Activated gamma-delta T cell treated with Interleukin-2 at 50 U/mL for 16 hours (primary cell): ENCODE measurements at regions not wholly inside any gene's neighbourhood (a gene's known extent, or its start where the extent isn't known, plus 50 kb on each side); places are given as distances from the start of the nearest gene placed in this dataset.

Source experiments
- DNase-seq: peaks from one replicate; pipeline ENCODE4 v3.0.0-alpha.2; 2020

DNA sequence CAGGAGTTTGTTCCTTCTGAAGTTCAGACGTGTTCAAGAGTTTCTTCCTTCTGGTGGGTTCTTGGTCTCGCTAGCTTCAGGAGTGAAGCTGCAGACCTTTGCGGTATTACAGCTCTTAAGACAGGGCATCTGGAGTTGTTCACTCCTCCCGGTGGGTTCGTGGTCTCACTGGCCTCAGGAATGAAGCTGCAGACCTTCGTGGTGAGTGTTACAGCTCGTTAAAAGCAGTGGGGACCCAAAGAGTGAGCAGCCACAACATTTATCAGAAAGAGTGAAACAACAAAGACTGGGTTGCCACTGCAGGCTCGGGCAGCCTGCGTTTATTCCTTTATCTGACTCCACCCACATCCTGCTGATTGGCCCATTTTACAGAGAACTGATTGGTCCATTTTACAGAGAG is 373.1 kb downstream of the ETS1 start:
- DNase-seq, result no peak

- no peak for DNase-seq
These were observed 373.9 kb downstream of the ETS1 start for GRCh38 chr11:128213461-128213860.

DNA sequence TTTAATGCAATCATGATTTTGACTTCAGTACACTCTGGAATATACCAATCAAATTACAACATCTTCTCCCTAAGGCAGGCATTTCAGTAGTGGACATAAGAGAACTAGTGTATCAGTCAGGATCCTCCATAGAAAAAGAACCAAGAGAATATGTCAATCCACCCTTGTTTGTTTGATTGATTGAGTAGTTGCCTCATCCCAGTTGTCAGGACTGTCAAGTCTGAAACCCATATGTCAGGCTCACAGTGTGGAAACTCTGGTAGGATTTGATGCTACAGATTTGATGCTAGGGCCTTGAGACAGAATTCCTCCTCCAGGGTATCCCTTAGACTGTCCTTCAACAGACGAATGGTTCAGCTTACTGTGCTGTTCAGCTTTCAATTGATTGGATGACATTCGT is 375.0 kb downstream of the ETS1 start:
- no peak for DNase-seq

DNA sequence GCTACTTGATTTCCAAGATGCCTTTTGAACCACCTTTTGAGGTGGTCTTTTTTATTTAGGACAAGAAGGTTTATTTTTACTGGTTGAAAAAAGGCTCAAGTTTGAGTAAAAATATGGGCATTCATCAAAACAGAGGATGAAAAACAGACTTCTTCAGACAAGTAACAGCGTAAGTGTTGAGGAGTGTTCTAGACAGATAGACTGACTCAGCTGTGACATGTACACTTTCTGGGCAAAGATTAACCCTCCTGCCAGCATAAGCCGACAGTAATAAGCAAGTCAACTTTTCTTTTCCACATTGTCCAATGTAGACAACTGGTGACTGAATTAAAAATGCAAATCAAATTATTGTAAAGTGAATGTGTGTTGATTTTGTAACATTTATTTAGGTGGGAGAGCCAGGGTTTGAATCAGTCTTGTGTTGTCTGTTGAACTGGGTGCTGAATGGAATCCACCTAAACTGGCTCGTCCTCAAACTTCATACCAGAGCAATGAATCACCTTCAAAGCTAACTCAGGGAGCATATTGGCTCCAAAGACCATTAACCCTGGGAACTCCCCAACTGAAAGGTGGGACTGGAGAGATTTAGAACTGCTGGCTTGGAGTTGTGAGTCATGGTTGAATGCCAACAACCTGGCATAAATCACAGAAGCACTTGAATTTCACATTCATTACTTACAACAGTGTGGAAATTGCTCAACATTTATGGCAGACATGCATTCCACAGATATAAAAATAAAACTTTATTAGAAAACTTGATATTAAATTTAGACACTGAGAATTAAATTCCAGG is 377.0 kb downstream of the ETS1 start:
- DNase-seq, result no peak

DNA sequence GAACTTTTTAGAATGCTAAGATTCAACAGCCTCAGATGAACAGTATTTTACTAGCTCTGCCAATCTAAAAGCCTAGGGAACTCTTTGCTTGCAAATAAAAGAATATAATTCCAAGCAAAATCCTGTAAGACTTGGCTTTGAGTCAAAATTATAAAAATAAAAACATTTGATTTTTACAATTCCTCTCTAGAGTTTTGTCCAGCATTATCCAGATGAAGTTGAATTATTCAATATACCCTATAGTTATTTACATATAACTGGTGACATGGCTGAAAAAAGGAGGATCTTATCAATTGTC is 378.3 kb downstream of the ETS1 start:
- no peak for DNase-seq

DNA sequence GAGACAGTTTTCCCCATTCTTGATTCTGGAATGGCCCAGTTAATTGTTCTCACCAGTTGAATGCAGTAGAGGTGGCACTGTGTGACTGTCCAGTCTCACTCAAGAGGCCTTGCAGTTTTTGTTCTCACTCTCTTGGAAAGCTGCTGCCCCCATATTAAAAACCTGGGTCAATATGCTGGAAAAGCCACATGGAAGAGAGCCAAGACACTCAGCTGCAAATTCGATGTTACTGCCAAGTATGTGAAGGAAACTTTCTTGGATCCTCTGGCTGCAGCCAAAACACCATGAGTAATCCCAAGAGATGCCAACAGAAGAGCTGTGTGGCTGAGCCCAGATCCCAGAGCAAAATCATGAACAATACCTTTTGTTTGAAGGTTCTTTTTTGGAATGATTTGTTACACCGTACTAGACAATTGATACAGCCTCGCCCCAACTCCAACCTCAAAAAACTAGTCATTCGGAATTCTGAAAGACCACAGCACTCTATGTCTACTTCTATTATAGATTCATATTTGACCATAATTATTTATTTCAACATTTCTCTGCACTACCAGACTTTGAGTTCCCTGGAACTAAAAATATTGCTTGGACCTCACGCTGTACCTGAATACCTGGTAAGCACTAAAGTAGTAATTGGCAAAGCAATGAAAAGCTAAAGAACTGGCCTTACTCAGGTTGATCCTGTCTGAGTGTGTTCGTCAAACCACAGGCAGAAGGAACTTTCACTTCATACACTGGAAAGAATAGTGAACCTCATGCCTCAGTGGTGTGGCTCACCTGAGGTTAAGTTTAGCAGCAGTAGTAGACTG is 378.8 kb downstream of the ETS1 start:
- DNase-seq, result no peak

GRCh38 chr11:128207861-128208321 is 379.5 kb downstream of the ETS1 start:
- no peak for DNase-seq

- DNase-seq, result no peak
These were observed 380.9 kb downstream of the ETS1 start for GRCh38 chr11:128206461-128206860.

GRCh38 chr11:128205796-128206195 is 381.6 kb downstream of the ETS1 start:
- DNase-seq, result no peak

DNA sequence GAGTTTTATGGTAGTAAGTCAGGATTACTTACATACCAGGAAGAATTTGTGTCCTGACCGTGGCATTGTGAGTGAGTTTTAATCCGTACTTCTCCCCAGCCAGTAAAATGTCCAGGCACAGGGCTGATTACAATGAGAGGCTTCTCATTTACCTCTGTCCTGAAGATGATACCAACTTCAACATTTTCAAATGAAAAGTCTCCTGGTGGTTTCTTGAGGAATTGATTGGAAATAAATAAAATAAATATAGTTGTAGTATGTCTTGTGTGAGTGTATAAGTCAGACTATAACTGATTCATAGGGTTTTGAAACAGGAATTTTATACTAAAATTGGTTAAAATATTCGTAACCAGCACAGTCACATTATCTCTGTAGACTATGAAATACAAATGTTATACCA is 382.5 kb downstream of the ETS1 start:
- DNase-seq, result no peak

GRCh38 chr11:128201801-128202200 is 385.6 kb downstream of the ETS1 start:
- no peak for DNase-seq

DNA sequence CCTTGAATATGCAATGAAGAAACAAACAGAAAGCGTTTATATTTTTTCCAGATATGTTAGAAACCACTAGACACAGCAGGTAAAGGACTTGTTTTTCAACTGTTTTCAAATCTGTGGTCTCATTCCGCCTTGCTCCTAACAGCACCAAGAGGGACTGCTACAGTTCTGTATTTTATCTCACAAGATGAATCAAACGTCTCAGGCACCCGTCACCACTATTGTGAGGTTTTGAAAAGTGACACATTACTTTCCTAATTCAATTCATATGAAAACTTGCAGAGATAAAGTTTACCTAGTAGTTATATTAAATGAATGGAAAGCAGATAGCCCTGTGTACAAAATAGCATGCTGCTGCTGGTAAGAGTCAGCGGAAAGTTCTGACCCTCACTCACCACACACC is 386.3 kb downstream of the ETS1 start:
- DNase-seq, result no peak

DNA sequence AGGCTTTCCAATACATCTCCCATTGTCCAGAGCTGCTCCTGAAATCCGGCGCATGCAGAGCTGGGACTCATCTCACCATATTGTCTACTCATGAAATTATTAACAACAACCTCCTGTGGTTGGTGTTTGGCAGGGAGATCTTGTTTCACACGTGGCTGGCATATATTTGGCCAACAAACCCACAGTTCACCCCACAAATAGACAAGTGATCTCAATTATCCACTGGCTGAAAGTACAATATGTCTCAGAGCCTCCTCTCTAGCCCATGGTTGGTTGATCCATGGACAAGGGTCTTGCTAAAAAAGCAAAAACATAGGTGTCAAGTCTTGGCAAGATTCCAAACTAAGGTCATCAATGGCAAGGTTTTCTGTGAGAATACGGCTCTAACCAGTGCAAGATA is 386.9 kb downstream of the ETS1 start:
- DNase-seq, result no peak

DNA sequence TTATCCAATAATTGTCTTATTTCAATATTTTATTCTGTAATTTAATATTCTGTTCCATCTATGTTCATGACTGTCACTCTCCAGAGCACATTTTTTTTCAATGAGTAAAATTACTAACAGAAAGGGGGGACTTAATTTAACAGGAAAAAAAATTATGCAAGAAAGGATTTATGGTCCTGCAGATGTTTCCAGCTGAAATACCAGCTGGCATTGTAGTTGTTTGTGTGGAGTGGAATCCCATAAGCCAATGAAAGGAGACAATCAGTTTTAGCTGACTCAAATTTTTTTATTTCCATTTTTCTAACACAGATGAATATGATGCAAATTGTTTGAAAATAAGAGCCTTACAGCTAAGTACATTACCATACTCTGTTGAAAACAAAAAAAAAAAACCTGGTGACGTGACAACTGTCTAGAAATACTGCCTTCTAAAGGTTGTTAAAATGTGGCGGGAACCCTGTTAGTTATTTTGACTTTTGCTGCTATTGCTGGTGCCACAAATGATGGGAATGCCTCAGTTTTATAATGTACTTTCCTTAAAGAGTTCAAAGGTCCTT is 389.1 kb downstream of the ETS1 start:
- no peak for DNase-seq

DNA sequence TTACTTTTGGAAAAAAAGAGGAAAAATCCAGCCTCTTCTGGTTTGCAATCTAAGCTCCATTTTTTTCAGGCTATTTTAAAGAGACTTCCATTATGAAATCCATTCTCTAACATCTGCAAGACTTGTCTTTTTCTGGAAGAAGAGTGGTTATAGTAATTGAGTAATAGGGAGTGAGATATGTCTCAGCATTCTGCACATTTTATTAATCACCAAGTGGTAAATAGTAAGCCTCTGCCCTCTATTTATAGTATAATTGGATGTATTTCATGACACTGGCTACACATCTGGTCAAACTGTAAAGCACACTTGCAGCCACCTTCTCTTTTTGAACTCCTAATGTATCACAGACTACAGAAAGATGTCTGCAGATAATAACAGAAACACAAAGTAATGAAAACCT is 391.1 kb downstream of the ETS1 start:
- DNase-seq, result no peak

DNA sequence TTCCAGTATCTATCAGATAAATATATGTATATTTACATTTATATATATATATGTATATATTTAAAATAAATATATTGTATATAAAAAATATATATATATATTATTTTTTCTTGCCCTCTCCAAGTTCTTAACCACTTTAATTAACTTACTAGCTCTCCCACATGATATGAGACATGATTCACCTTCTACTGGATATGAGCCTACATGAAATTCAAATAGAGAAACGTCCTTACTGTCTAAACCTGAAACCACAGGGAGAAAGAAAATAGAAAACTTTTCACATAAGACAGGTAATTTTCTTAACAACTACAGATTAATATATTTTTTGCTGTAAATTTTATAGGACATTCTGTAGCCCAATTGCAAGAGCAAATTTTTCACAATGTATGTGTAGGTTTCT is 391.6 kb downstream of the ETS1 start:
- DNase-seq, result no peak

DNA sequence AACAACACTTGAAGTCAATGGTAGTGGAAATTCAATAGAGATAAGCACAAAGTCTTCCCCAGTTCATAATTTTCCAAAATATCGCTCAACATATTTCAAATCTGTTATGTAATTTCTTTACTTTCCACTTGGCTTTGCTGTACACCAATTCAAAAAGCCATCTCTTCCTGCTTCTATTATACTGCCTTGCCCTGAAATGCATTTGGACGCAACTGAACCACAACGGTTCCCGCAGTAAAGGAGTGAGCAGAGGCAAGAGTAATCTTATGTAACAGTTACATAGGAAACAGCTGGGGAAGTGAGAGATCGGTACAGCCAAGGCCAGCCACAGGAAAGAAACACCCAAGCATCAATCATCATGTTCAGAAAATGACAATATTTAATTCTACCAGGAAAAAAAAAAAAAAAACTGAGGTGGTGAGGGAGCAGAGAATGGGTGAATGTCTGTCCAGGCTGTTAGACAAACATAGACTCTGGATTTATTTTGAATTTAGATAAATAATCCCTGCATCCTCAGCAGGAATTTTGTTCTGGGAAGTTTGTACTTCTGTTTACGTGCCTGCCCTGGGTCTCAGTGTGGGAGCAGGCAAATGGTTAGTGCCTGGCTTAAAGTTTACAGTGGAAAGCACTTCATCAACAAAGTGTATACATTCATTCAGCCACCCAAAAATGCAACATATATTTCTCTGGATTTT is 392.2 kb downstream of the ETS1 start:
- peak; percentile 32 for DNase-seq

- DNase-seq, result no peak
These were observed 393.1 kb downstream of the ETS1 start for GRCh38 chr11:128194216-128194615.

DNA sequence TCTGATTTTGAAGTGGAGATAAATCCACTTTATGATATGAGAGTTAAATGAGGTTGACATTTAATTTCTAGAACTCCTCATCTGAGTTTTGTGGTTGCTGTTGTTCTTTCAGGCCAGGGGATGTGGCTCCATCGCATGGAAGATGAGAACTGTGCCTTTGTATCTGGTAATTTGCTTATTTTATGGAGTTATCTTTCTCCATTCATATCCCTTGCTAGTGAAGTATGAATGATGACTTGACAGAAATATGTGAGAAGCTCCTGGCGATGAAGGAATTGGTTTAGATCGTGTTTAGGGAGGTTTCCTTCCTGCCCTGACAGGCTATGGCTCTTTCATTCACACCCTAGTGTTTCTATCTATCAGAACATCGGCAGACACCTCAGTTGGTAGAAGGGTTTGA is 393.7 kb downstream of the ETS1 start:
- no peak for DNase-seq

GRCh38 chr11:128190312-128190711 is 397.0 kb downstream of the ETS1 start:
- peak; percentile 34 for DNase-seq

DNA sequence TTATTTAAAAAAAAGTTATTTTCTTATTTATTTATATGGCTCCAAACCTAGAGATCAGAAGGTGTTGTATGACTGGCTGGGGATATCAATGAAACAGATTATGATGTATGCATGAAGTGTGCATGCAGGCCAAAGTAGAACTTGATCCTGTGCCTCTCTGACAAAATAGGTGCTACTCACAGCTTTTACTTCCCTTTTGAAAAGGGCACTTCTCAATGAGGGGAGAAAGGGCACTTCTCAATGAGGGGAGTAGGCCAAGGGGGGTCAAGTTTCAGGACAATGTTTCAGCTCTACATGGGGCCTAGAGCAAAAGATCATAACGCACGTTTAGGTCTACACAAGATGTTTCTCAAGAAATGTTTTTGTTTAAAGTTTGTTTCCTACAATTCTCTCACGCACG is 397.5 kb downstream of the ETS1 start:
- no peak for DNase-seq

- DNase-seq, result no peak
These were observed 398.9 kb downstream of the ETS1 start for GRCh38 chr11:128188346-128189004.

GRCh38 chr11:128187835-128188234 is 399.5 kb downstream of the ETS1 start:
- DNase-seq, result no peak
